Epithelial cell of esophagus (primary cell): ENCODE measurements at regions not wholly inside any gene's neighbourhood (a gene's known extent, or its start where the extent isn't known, plus 50 kb on each side); places are given as distances from the start of the nearest gene placed in this dataset.

Experiments used
- DNase-seq: peaks from one replicate; pipeline ENCODE4 v3.0.0; 2010; ENCODE audit warnings: low read depth
- H3K4me3 ChIP-seq: 2 replicates; pipeline ENCODE4 v1.5.1; 2011; ENCODE audit warnings: mild to moderate bottlenecking, low read length, control low read depth
- TF ChIP-seq, protein P1 (sequence below): IDR thresholded peaks from 2 replicates; pipeline ENCODE4 v1.5.1; 2011; ENCODE audit warnings: low read depth, mild to moderate bottlenecking, low read length, control low read depth, inconsistent platforms; ENCODE audit not compliant: insufficient read depth; ENCODE audit errors: missing control alignments

DNA sequence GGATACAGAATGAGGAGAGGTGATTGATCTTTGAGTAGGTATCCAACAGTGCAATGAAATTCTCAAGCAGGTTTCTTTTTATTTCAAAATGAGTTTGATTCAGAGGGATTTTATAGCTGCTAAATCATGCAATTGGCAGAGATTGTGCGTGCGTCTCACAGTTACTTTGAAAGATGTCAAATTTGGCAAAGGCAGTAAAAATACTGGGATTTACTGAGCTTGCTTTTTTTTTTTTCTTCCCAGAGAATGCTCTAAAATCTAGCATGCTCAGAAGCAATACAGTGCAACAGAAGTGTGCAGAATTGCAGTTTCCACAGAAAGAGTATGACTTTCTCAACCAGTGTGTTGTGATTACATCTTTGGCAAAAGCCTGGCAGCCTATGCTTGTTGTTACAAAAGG lies 410.7 kb upstream of the GOT2 start:
- DNase-seq, result no peak
- TF ChIP-seq, protein P1, sequence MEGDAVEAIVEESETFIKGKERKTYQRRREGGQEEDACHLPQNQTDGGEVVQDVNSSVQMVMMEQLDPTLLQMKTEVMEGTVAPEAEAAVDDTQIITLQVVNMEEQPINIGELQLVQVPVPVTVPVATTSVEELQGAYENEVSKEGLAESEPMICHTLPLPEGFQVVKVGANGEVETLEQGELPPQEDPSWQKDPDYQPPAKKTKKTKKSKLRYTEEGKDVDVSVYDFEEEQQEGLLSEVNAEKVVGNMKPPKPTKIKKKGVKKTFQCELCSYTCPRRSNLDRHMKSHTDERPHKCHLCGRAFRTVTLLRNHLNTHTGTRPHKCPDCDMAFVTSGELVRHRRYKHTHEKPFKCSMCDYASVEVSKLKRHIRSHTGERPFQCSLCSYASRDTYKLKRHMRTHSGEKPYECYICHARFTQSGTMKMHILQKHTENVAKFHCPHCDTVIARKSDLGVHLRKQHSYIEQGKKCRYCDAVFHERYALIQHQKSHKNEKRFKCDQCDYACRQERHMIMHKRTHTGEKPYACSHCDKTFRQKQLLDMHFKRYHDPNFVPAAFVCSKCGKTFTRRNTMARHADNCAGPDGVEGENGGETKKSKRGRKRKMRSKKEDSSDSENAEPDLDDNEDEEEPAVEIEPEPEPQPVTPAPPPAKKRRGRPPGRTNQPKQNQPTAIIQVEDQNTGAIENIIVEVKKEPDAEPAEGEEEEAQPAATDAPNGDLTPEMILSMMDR, result no peak
- no peak overlapping the region for H3K4me3 ChIP-seq

DNA sequence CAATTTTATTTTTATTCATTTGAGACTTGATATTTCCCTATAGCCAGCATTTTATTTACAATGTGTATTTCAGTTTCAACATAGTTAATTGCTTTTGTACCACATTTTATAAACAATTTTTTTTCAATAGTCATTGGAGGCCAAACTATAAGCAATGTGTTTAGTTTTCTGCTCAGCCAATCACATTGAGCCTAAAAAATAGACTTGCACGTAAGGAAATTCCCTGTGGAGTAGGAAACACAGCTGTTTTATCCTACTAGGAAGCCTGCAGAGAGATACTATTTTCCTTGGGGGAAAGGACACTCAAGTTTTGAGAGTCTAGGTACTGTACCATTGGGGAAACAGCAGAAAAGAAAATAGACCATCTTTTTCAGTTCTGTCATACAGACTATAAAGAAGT lies 410.2 kb upstream of the GOT2 start:
- no peak overlapping the region for H3K4me3 ChIP-seq
- no peak for DNase-seq
- TF ChIP-seq, protein P1, result no peak

DNA sequence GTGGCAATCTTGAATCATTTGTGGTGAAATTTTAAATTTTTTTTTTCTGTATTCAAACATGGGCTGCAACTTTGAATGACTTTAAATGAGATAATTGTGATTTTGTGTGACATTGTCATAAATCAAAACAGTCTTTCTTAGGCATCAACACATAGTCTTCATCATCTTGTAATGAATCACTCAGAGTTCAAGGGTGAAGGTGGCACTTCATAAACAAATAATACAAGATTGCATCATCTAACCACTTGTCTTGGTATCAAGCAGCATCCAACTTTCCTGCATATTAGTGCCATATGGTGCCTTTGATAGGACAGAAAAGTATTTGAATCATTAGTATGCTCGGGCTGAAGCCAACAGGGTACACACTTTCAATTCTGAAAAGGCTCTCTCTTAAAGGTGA lies 392.4 kb upstream of the GOT2 start:
- no peak for DNase-seq
- no peak overlapping the region for H3K4me3 ChIP-seq
- TF ChIP-seq, protein P1, result no peak

DNA sequence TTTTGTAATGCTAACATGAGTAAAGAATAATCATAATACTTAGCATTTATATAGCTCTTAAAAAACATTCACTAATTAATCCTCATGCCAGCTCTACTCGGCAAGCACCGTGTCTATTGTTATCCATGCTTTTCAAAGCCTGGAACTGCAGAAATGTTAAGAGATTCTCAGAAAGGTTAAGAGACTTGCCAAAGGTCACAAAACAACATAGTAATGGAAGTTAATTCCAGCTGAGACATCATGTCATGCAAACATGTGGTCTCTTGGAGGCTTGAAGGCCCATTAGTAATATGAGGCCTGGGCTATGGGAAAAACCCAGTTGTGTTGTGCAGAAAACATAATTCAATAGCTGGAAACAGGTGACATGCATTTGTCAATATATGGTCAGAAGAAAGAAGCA lies 389.9 kb upstream of the GOT2 start:
- DNase-seq, result no peak
- TF ChIP-seq, protein P1, result no peak
- no peak overlapping the region for H3K4me3 ChIP-seq

DNA sequence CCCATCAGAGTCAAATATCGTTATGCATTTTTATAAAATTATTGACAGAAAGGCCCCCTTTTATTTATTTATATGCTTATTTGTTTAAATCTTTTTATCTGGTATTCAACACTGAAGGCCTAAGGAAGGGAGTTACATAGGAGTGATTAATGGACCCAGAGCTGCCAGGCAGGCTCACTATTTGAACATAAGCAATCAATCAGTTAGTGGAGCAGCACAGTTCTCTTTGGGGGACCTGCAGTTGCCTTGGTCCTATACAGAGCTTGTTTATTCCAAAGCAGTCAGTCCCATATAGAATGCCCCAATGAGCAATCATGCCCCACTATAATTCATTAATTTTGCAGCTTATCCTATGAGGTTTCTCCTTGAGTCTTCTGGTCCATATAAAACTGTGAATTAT lies 389.4 kb upstream of the GOT2 start:
- TF ChIP-seq, protein P1, result no peak
- no peak overlapping the region for H3K4me3 ChIP-seq
- no peak for DNase-seq

DNA sequence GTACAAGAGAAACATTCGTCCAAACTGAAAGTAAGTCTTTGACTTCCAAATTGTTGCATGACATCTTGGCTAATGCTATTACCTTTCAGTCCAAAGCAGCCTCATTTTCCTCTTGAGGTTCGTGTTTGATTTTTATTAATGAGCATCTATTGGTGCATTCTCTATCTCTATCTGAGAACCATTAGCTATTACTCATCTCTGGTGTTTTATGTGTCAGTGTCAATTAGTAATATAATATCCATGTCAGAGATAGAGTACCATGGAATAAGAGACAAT lies 388.1 kb upstream of the GOT2 start:
- no peak overlapping the region for H3K4me3 ChIP-seq
- no peak for DNase-seq
- TF ChIP-seq, protein P1, result no peak

DNA sequence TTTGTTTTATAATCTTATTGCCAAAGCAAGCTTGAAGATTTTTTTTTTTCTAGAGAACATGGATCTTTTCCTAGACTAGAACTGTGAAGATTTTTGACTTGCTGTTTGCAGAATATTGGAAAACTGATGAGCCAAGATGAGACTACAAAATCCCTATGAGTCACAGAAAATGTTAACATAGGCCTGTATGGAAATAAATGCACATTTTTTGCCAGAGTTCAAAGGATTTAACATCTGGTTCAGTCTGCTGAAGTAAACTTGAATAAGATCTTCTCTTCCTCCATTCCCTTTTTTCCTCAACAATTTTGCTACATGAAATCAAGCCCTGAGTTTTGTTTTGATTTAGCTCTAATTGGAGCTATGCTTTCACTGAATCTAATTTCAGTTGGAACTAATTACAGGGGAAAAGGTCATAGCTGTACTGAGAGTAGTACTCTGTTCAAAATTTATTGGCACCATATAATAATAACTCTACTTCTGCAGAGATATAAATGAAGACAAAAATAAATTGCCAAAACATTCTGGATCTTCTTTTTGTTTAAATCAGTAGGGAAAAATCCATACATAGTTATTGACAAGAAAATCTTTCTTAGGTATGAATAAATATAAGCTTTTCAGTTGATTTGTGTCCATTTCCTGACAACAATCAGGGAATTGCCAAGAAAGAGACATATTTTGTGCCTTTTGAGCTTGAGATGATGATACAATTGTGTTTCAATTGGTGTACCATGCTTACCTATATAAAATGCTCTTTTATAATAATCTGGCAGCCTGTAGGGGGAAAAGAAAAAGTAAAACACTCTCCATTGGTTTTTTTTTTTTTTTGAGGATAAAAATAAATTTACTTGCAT lies 387.5 kb upstream of the GOT2 start:
- no peak for DNase-seq
- TF ChIP-seq, protein P1, result no peak
- no peak overlapping the region for H3K4me3 ChIP-seq
